ENCODE measurements at regions not wholly inside any gene's neighbourhood (a gene's known extent, or its start where the extent isn't known, plus 50 kb on each side); places are given as distances from the start of the nearest gene placed in this dataset.
"Not testable (repeated sequence)": the region's sequence is repeated elsewhere in the genome, so short reads cannot be mapped to it uniquely, and the experiment has no call there.

GRCh38 chr6:8329562-8329961 is 105.8 kb downstream of the SLC35B3 start:
- no peak for TF ChIP-seq Cebpa-rat (IDR thresholded peaks at IDR 0.05)
- no peak overlapping the region for H3K4me2 ChIP-seq
- no peaks in the 10 kb centered on the region for H3K27me3 ChIP-seq
- no peaks in the 10 kb centered on the region for H3K9me3 ChIP-seq
- no peak overlapping the region for H3K27ac ChIP-seq
- no peak overlapping the region for H3K9ac ChIP-seq
- H3K4me1 ChIP-seq = no peaks in the 10 kb centered on the region
- no peak overlapping the region for H3K4me3 ChIP-seq
- no peaks in the 10 kb centered on the region for H4K20me1 ChIP-seq
- H3K36me3 ChIP-seq = no peaks in the 10 kb centered on the region

- H3K4me1 ChIP-seq = no peaks in the 10 kb centered on the region
- H3K9ac ChIP-seq = no peak overlapping the region
- H4K20me1 ChIP-seq = no peaks in the 10 kb centered on the region
- H3K4me2 ChIP-seq = no peak overlapping the region
- H3K4me3 ChIP-seq = no peak overlapping the region
- no peaks in the 10 kb centered on the region for H3K27me3 ChIP-seq
- H3K36me3 ChIP-seq = no peaks in the 10 kb centered on the region
- H3K27ac ChIP-seq = no peak overlapping the region
- no peak for TF ChIP-seq Cebpa-rat (IDR thresholded peaks at IDR 0.05)
- H3K9me3 ChIP-seq = no peaks in the 10 kb centered on the region
These were observed 109.6 kb downstream of the SLC35B3 start for GRCh38 chr6:8325743-8326142.

- Histone ChIP-seq H3K9ac (no peak overlapping the region), H3K4me2 (no peak overlapping the region), H3K9me3 (no peaks in the 10 kb centered on the region), H4K20me1 (no peaks in the 10 kb centered on the region), H3K4me3 (no peak overlapping the region), H3K4me1 (no peaks in the 10 kb centered on the region), H3K36me3 (no peaks in the 10 kb centered on the region), H3K27me3 (no peaks in the 10 kb centered on the region), H3K27ac (no peak overlapping the region)
- TF ChIP-seq Cebpa-rat (IDR thresholded peaks at IDR 0.05) = no peak
These were observed 112.7 kb downstream of the SLC35B3 start for GRCh38 chr6:8322659-8323058.

- H3K4me3 ChIP-seq = no peak overlapping the region
- TF ChIP-seq Cebpa-rat (IDR thresholded peaks at IDR 0.05) = no peak
- no peaks in the 10 kb centered on the region for H3K9me3 ChIP-seq
- no peaks in the 10 kb centered on the region for H3K27me3 ChIP-seq
- no peaks in the 10 kb centered on the region for H3K4me1 ChIP-seq
- H3K9ac ChIP-seq = no peak overlapping the region
- no peaks in the 10 kb centered on the region for H4K20me1 ChIP-seq
- H3K4me2 ChIP-seq = no peak overlapping the region
- no peaks in the 10 kb centered on the region for H3K36me3 ChIP-seq
- no peak overlapping the region for H3K27ac ChIP-seq
These were observed 113.5 kb downstream of the SLC35B3 start for GRCh38 chr6:8321671-8322404.

GRCh38 chr6:8315154-8315553 is 120.2 kb downstream of the SLC35B3 start:
- no peak overlapping the region for H3K27ac ChIP-seq
- H3K4me2 ChIP-seq = no peak overlapping the region
- no peaks in the 10 kb centered on the region for H3K4me1 ChIP-seq
- no peaks in the 10 kb centered on the region for H3K27me3 ChIP-seq
- no peak overlapping the region for H3K9ac ChIP-seq
- no peaks in the 10 kb centered on the region for H3K36me3 ChIP-seq
- TF ChIP-seq Cebpa-rat (IDR thresholded peaks at IDR 0.05) = no peak
- peaks cover 9% of the 10 kb centered on the region; the same call in 1 of the 2 replicates for H3K9me3 ChIP-seq
- H3K4me3 ChIP-seq = no peak overlapping the region
- no peaks in the 10 kb centered on the region for H4K20me1 ChIP-seq

GRCh38 chr6:8301502-8301901 is 133.8 kb downstream of the SLC35B3 start:
- no peak overlapping the region for H3K4me3 ChIP-seq
- no peak overlapping the region for H3K4me2 ChIP-seq
- H4K20me1 ChIP-seq = no peaks in the 10 kb centered on the region
- no peaks in the 10 kb centered on the region for H3K4me1 ChIP-seq
- no peak for TF ChIP-seq Cebpa-rat (IDR thresholded peaks at IDR 0.05)
- no peaks in the 10 kb centered on the region for H3K27me3 ChIP-seq
- no peaks in the 10 kb centered on the region for H3K36me3 ChIP-seq
- no peak overlapping the region for H3K9ac ChIP-seq
- no peaks in the 10 kb centered on the region for H3K9me3 ChIP-seq
- no peak overlapping the region for H3K27ac ChIP-seq

GRCh38 chr6:8299034-8299433 is 136.3 kb downstream of the SLC35B3 start:
- Histone ChIP-seq H3K4me2 (no peak overlapping the region), H3K36me3 (no peaks in the 10 kb centered on the region), H3K4me3 (no peak overlapping the region), H3K9me3 (no peaks in the 10 kb centered on the region), H3K27ac (no peak overlapping the region), H4K20me1 (no peaks in the 10 kb centered on the region), H3K9ac (no peak overlapping the region), H3K27me3 (no peaks in the 10 kb centered on the region), H3K4me1 (no peaks in the 10 kb centered on the region)
- no peak for TF ChIP-seq Cebpa-rat (IDR thresholded peaks at IDR 0.05)

GRCh38 chr6:8282946-8283345 is 152.4 kb downstream of the SLC35B3 start:
- not testable (repeated sequence) for H3K27ac ChIP-seq, H3K27me3 ChIP-seq, H4K20me1 ChIP-seq, H3K4me1 ChIP-seq, H3K9ac ChIP-seq, H3K4me2 ChIP-seq, H3K4me3 ChIP-seq, H3K36me3 ChIP-seq
- H3K9me3 ChIP-seq = peaks cover 11% of the 10 kb centered on the region

- Histone ChIP-seq H3K4me2 (no peak overlapping the region), H3K27me3 (no peaks in the 10 kb centered on the region), H4K20me1 (no peaks in the 10 kb centered on the region), H3K9me3 (peaks cover 11% of the 10 kb centered on the region), H3K4me1 (no peaks in the 10 kb centered on the region), H3K36me3 (no peaks in the 10 kb centered on the region), H3K4me3 (no peak overlapping the region), H3K9ac (no peak overlapping the region), H3K27ac (no peak overlapping the region)
- no peak for TF ChIP-seq Cebpa-rat (IDR thresholded peaks at IDR 0.05)
These were observed 153.0 kb downstream of the SLC35B3 start for GRCh38 chr6:8282380-8282779.

- Histone ChIP-seq H3K4me3 (no peak overlapping the region), H3K4me2 (no peak overlapping the region), H4K20me1 (no peaks in the 10 kb centered on the region), H3K36me3 (no peaks in the 10 kb centered on the region), H3K27me3 (no peaks in the 10 kb centered on the region), H3K9me3 (peaks cover 11% of the 10 kb centered on the region), H3K4me1 (no peaks in the 10 kb centered on the region), H3K9ac (no peak overlapping the region), H3K27ac (no peak overlapping the region)
- TF ChIP-seq Cebpa-rat (IDR thresholded peaks at IDR 0.05) = no peak
These were observed 156.1 kb downstream of the SLC35B3 start for GRCh38 chr6:8279041-8279805.

Measured in BLaER1 (cell line).